GM18951 (cell line): ENCODE measurements at regions not wholly inside any gene's neighbourhood (a gene's known extent, or its start where the extent isn't known, plus 50 kb on each side); places are given as distances from the start of the nearest gene placed in this dataset.

Experiments used
- in situ Hi-C: fragments of 300-500 bp; cut with MboI; formaldehyde crosslinking; loops from one replicate; pipeline ENCODE4 v1.12.0; 2022; ENCODE audit warnings: low sequenced_read_pairs, mixed read lengths, inconsistent platforms; ENCODE audit not compliant: unreplicated experiment

DNA sequence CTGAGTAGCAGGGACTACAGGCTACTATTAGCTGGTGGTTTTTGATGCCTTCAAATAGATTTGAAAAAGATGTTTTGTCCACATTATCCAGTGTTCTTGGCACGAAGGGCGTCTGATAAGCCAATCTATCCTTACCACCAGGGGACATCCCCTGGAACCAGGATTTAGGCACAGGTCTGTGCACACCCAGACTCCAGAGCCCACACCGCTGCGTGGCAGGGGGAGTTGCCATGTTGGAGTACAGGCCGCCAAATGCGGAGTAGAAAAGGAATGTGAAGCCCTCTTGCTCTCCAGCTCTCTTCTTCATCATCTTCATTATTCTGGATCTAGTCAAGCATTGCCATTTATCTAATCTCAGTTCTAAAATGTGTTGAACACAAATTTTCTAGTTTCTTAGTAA is 54.3 kb downstream of the RNU1-4 start:
- in situ Hi-C loops = loop anchor here (5.0 kb wide), 1 partner anchor 67 kb away; no protein-coding TSS in a partner anchor

DNA sequence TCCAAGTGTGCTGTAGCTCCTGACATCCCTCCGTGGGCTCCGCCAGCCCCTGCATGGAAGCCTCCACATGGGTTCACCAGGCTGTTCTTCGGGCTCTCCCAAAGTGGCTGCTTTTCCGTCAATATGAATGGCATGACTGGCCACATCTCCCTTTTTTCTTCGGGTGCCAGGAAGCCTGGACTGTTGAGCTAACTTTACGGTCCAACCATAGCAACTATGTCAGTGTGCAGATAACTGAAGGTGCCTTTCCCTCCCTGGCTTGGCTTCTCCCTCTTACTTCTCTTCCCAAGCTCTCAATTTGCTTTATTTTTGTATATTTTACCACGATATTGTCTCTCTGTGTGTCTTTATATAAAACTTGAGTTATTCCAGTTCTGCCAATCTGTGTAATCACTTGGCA is 54.8 kb downstream of the RNU1-4 start:
- in situ Hi-C loops = loop anchor here (5.0 kb wide), 1 partner anchor 68 kb away; no protein-coding TSS in a partner anchor

DNA sequence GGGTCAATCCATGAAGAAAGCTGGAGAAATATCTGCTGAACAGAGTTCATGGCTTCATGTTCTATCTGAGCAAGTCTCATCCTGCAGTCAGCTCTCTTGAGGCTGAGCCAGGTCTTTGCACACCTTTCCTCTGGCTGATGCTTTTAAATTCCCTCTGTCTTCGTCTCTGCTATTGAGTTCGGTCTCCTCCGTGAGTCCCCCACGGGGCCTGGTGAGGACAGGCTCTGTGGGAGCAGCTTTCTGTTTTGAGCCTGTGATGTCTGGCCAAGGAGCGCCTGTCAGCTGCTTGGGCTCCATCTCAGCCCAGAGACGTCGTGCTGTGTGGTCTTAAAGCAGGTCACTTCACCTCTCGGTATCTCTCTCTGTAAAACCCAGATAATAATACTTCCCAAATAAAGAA is 55.9 kb downstream of the RNU1-4 start:
- in situ Hi-C loops = loop anchor here (5.0 kb wide), 1 partner anchor 69 kb away; no protein-coding TSS in a partner anchor

DNA sequence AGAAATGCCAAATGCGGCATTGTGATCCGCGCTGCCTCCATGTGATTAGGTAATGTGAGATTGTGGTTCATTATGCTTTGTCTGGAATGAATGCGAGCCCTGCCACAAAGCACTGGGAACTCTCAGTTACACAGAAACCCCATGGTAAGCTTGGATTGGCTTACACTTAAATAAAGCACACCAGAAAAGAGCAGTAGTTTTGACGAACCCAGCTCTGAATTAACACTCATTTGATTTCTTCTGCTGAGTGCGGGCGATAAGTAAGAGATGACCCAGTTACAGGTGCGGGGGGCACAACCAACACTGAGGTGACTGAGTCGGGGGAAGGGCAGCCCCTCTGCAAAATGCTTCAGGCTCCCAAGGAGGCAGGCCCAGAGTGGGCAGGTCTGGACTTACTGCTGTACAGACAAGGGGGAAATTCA is 56.3 kb downstream of the RNU1-4 start:
- in situ Hi-C loops = loop anchor here (5.0 kb wide), 1 partner anchor 69 kb away; no protein-coding TSS in a partner anchor

DNA sequence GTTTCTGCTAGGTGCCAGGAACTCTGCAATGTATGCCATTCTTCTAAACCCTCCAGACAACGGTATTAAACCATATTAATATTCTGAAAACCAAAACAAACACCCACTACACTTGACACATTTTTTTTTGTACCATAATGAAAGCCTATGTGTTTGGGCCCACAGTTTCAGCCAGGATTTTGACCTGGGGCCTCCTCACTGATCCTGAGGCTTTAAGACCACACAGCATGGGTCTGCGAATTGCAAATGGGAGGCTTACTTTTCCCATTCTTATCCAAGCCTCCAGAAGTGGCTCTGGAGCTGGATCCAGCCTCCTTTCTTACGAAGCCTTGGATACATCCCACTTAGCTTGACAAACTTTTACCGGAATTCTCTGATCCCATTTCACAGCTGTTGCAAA is 56.7 kb downstream of the RNU1-4 start:
- in situ Hi-C loops = loop anchor here (5.0 kb wide), 1 partner anchor 70 kb away; no protein-coding TSS in a partner anchor

DNA sequence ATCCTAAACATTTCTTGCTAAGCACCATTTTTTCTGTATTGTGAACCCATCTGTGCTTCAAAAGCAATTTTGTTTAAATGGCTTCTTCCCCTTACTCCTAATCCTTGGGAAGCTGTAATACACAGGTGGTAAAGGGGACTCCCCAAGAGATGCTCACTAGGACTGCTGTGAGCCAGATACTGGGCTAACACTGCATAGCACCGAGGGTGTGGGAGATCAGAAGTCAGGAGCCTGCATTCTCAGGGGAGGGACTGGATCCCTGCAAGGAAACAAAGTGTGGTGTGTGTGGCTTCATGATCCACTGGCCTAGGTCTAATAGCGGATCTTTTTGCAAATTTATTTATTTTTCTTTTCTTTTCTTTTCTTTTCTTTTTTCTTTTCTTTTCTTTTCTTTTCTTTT is 57.7 kb downstream of the RNU1-4 start:
- in situ Hi-C loops = loop anchor here (5.0 kb wide), 1 partner anchor 71 kb away; no protein-coding TSS in a partner anchor
